Fibroblast of lung (primary cell): ENCODE measurements at regions not wholly inside any gene's neighbourhood (a gene's known extent, or its start where the extent isn't known, plus 50 kb on each side); places are given as distances from the start of the nearest gene placed in this dataset.
"Not testable (repeated sequence)": the region's sequence is repeated elsewhere in the genome, so short reads cannot be mapped to it uniquely, and the experiment has no call there.

Source experiments
- DNase-seq, 2 donors: peaks; one replicate each; pipeline versions ENCODE4 v3.0.0 to v3.0.0-alpha.2; 2010; ENCODE audit warnings: low read depth in 2 of 2
- H2AFZ ChIP-seq: 2 replicates; pipeline ENCODE4 v1.5.1; 2012; ENCODE audit warnings: low read length, control low read depth, inconsistent platforms
- H3K27ac ChIP-seq: 2 replicates; pipeline ENCODE4 v1.5.1; 2011; ENCODE audit warnings: low read length, control low read depth; ENCODE audit not compliant: insufficient read depth
- H3K27me3 ChIP-seq: 2 replicates; pipeline ENCODE4 v1.5.1; 2011; ENCODE audit warnings: mild to moderate bottlenecking, low read length; ENCODE audit not compliant: control insufficient read depth, insufficient read depth
- H3K36me3 ChIP-seq: 2 replicates; pipeline ENCODE4 v1.5.1; 2011; ENCODE audit warnings: low read length; ENCODE audit not compliant: control insufficient read depth, insufficient read depth
- H3K4me1 ChIP-seq: 2 replicates; pipeline ENCODE4 v1.5.1; 2011; ENCODE audit warnings: low read length; ENCODE audit not compliant: control insufficient read depth, insufficient read depth; ENCODE audit errors: extremely low read depth
- H3K4me2 ChIP-seq: 2 replicates; pipeline ENCODE4 v1.5.1; 2011; ENCODE audit warnings: low read length, control low read depth; ENCODE audit not compliant: insufficient read depth; ENCODE audit errors: extremely low read depth
- H3K4me3 ChIP-seq, 4 experiments: fragments of 200-600 bp in 1 of 4; sonication (generic) in 1 of 4; replicated peaks in 1 of 4; 2 replicates each; pipeline ENCODE4 v1.5.1; 2011 to 2016; ENCODE audit warnings: low read length in 4 of 4, low read depth in 3 of 4, mild to moderate bottlenecking in 3 of 4, control low read depth in 2 of 4, inconsistent platforms in 1 of 4, mixed read lengths in 1 of 4; ENCODE audit not compliant: insufficient read depth in 1 of 4; ENCODE audit errors: control extremely low read depth in 1 of 4
- H3K79me2 ChIP-seq: 2 replicates; pipeline ENCODE4 v1.5.1; 2012; ENCODE audit warnings: mild to moderate bottlenecking, low read length, inconsistent platforms; ENCODE audit not compliant: control insufficient read depth, insufficient read depth
- H3K9ac ChIP-seq: 2 replicates; pipeline ENCODE4 v1.5.1; 2011; ENCODE audit warnings: mild to moderate bottlenecking, low read length, control low read depth; ENCODE audit not compliant: insufficient read depth
- H3K9me3 ChIP-seq: 2 replicates; pipeline ENCODE4 v1.5.1; 2012; ENCODE audit warnings: low read depth, low read length; ENCODE audit not compliant: control insufficient read depth, insufficient read depth
- H4K20me1 ChIP-seq: 2 replicates; pipeline ENCODE4 v1.5.1; 2011; ENCODE audit warnings: low read length; ENCODE audit not compliant: control insufficient read depth, insufficient read depth; ENCODE audit errors: extremely low read depth
- EZH2 ChIP-seq: IDR thresholded peaks from 2 replicates; pipeline ENCODE4 v1.5.1; 2012; ENCODE audit warnings: low read length, control low read depth, mild to moderate bottlenecking; ENCODE audit errors: missing control alignments
- TF ChIP-seq, protein P1 (sequence below), 2 donors: IDR thresholded peaks in 1 of 2; conservative IDR thresholded peaks in 1 of 2; 1 replicate in 1 of 2; 2 replicates in 1 of 2; pipeline ENCODE4 v1.5.1; 2011 to 2012; ENCODE audit warnings: low read length in 2 of 2, control low read depth in 1 of 2, inconsistent platforms in 1 of 2, low read depth in 1 of 2, mild to moderate bottlenecking in 1 of 2

DNA sequence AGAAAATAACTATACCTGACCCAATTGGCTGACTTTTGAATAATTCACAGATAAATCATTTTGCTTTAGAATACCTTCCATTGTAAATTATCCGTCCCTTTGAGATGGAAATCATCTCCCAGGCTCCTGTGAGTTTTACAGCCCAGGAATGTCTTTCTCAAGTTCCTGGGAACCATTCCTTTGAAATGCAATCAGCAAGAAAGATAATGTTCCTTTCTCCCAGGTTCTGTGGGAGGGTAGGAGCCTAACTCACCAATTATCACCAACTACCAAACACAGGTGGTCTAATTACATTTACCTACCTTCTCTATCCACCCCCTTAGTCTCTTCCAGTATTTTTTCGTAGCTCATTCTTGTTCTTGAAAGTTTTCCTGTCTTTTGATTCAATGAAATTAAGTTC is 1016.0 kb downstream of the SOCS6 start:
- Histone ChIP-seq H3K9ac (no peak overlapping the region), H3K27me3 (no peaks in the 10 kb centered on the region), H3K4me2 (no peak overlapping the region), H3K4me3 (no peak overlapping the region), H2AFZ (no peak overlapping the region), H3K79me2 (no peaks in the 10 kb centered on the region), H3K4me1 (no peaks in the 10 kb centered on the region), H3K36me3 (no peaks in the 10 kb centered on the region), H3K9me3 (no peaks in the 10 kb centered on the region), H4K20me1 (no peaks in the 10 kb centered on the region), H3K27ac (no peak overlapping the region)
- DNase-seq = no peak
- TF ChIP-seq EZH2 = no peak
- TF ChIP-seq, protein P1, sequence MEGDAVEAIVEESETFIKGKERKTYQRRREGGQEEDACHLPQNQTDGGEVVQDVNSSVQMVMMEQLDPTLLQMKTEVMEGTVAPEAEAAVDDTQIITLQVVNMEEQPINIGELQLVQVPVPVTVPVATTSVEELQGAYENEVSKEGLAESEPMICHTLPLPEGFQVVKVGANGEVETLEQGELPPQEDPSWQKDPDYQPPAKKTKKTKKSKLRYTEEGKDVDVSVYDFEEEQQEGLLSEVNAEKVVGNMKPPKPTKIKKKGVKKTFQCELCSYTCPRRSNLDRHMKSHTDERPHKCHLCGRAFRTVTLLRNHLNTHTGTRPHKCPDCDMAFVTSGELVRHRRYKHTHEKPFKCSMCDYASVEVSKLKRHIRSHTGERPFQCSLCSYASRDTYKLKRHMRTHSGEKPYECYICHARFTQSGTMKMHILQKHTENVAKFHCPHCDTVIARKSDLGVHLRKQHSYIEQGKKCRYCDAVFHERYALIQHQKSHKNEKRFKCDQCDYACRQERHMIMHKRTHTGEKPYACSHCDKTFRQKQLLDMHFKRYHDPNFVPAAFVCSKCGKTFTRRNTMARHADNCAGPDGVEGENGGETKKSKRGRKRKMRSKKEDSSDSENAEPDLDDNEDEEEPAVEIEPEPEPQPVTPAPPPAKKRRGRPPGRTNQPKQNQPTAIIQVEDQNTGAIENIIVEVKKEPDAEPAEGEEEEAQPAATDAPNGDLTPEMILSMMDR (conservative IDR thresholded peaks at IDR 0.05 in 1 of 2, IDR thresholded peaks at IDR 0.05 in 1 of 2; ENCODE audit: low read depth in 1 of 2, low read length in 2 of 2) = no peak

DNA sequence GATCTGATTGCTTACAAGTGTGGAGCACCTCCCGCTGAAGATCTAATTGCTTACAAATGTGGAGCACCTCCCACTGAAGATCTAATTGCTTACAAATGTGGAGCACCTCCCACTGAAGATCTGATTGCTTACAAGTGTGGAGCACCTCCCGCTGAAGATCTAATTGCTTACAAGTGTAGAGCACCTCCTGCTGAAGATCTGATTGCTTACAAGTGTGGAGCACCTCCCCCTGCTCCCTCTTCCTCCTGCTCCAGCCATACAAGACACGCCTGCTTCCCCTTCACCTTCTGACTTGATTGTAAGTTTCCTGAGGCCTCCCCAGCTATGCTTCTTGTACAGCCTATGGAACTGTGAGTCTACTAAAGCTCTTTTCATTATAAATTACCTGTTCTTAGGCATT is 1014.9 kb downstream of the SOCS6 start:
- not testable (repeated sequence) for H2AFZ ChIP-seq, H3K4me1 ChIP-seq, H3K36me3 ChIP-seq, H3K27ac ChIP-seq, H3K27me3 ChIP-seq, H3K79me2 ChIP-seq, H4K20me1 ChIP-seq, H3K4me3 ChIP-seq, H3K4me2 ChIP-seq, DNase-seq, H3K9ac ChIP-seq, H3K9me3 ChIP-seq

DNA sequence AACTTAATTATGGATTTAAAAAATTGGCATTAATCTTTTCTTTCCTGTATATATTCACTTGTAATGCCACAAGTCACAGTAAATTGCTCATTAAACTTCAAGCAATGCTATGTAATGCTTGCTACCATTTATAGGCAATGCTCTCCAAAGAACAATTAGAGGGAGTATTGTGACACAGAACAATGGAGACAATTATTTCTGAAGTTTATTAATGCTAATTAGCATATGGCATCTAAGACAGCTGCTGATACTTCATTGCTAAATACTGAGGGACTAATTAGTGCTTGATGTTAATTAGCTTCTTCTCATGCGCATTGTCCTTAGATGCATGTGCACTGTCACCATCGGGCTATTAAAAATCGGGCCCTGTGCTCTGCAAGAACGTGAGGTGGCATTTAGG is 1012.8 kb downstream of the SOCS6 start:
- H2AFZ ChIP-seq = no peak overlapping the region
- H3K27ac ChIP-seq = no peak overlapping the region
- no peak overlapping the region for H3K4me3 ChIP-seq
- no peaks in the 10 kb centered on the region for H3K9me3 ChIP-seq
- no peaks in the 10 kb centered on the region for H4K20me1 ChIP-seq
- H3K9ac ChIP-seq = no peak overlapping the region
- DNase-seq = no peak
- no peaks in the 10 kb centered on the region for H3K27me3 ChIP-seq
- H3K36me3 ChIP-seq = no peaks in the 10 kb centered on the region
- H3K4me2 ChIP-seq = no peak overlapping the region
- H3K4me1 ChIP-seq = no peaks in the 10 kb centered on the region
- no peaks in the 10 kb centered on the region for H3K79me2 ChIP-seq
- TF ChIP-seq EZH2 = no peak
- TF ChIP-seq, protein P1 (conservative IDR thresholded peaks at IDR 0.05 in 1 of 2, IDR thresholded peaks at IDR 0.05 in 1 of 2; ENCODE audit: low read depth in 1 of 2, low read length in 2 of 2) = no peak

DNA sequence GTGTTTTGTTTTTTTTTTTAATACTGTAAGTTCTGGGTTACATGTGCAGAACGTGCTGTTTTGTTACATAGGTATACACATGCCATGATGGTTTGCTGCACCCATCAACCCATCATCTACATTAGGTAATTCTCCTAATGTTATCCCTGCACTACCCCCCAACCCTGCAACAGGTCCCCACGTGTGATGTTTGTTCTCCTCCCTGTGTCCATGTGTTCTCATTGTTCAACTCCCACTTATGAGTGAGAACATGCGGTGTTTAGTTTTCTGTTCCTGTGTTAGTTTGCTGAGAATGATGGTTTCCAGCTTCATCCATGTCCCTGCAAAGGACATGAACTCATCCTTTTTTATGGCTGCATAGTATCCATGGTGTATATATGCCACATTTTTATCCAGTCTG is 1005.4 kb downstream of the SOCS6 start:
- not testable (repeated sequence) for H2AFZ ChIP-seq, H3K27me3 ChIP-seq, H3K4me3 ChIP-seq, DNase-seq, H3K9ac ChIP-seq, H4K20me1 ChIP-seq, H3K27ac ChIP-seq, H3K4me2 ChIP-seq, H3K9me3 ChIP-seq, H3K36me3 ChIP-seq, H3K79me2 ChIP-seq, H3K4me1 ChIP-seq
